IMR-90 (cell line): ENCODE measurements at regions not wholly inside any gene's neighbourhood (a gene's known extent, or its start where the extent isn't known, plus 50 kb on each side); places are given as distances from the start of the nearest gene placed in this dataset.

Experiments used
- ATAC-seq: fragments of 200-7000 bp; cut with Tn5 transposase; 2 replicates; pipeline ENCODE4 v1.9.1; 2020; ENCODE audit warnings: low read depth, mild to moderate bottlenecking, moderate library complexity
- BruUV-seq: library from RNA; stranded (reverse); fragments of 400-500 nt; replicated peaks from 2 replicates; lab custom pipeline; 2021; lab: Mats Ljungman, UMichigan
- CTCF ChIA-PET: fragments of 300-600 bp; formaldehyde crosslinking; extraction: SDS; loops from one replicate; lab custom pipeline; 2021; ENCODE audit warnings: antibody characterized with exemption; lab: Yijun Ruan, JAX
- POLR2A ChIA-PET: fragments of 300-600 bp; sonication (Branson Sonifier 250); formaldehyde crosslinking; loops from one replicate; lab custom pipeline; 2022; ENCODE audit warnings: antibody characterized with exemption; ENCODE audit not compliant: unreplicated experiment; lab: Charles Lee
- DNase-seq: peaks from one replicate; pipeline ENCODE4 v3.0.0; 2013
- H2AFZ ChIP-seq: replicated peaks from 2 replicates; pipeline ENCODE3; 2013; ENCODE audit warnings: low read length, mild to moderate bottlenecking; ENCODE audit not compliant: poor library complexity
- H2AK5ac ChIP-seq: 2 replicates; pipeline ENCODE4 v1.6.1; 2013; ENCODE audit warnings: low read depth, low read length, inconsistent platforms
- H2AK9ac ChIP-seq: replicated peaks from 2 replicates; pipeline ENCODE3; 2013; ENCODE audit warnings: mild to moderate bottlenecking, low read depth, low read length, moderate library complexity; ENCODE audit not compliant: poor library complexity
- H2BK120ac ChIP-seq: 2 replicates; pipeline ENCODE4 v1.6.1; 2013; ENCODE audit warnings: low read depth, low read length, inconsistent platforms
- H2BK15ac ChIP-seq: 3 replicates; pipeline ENCODE4 v1.6.1; 2013; ENCODE audit warnings: low read depth, low read length, inconsistent platforms
- H2BK20ac ChIP-seq: 2 replicates; pipeline ENCODE4 v1.6.1; 2013; ENCODE audit warnings: low read depth, mild to moderate bottlenecking, inconsistent platforms, low read length, moderate library complexity
- H2BK5ac ChIP-seq: 2 replicates; pipeline ENCODE4 v1.6.1; 2013; ENCODE audit warnings: mild to moderate bottlenecking, low read depth, low read length, inconsistent platforms; ENCODE audit not compliant: poor library complexity, severe bottlenecking
- H3K14ac ChIP-seq: replicated peaks from 2 replicates; pipeline ENCODE4 v1.6.1; 2013; ENCODE audit warnings: low read depth, low read length, inconsistent platforms
- H3K18ac ChIP-seq: 2 replicates; pipeline ENCODE4 v1.6.1; 2013; ENCODE audit warnings: low read depth, low read length, control low read depth
- H3K23ac ChIP-seq: 2 replicates; pipeline ENCODE4 v1.6.1; 2013; ENCODE audit warnings: low read depth, low read length, inconsistent platforms
- H3K27ac ChIP-seq: 2 replicates; pipeline ENCODE4 v1.5.1; 2013; ENCODE audit warnings: mild to moderate bottlenecking, control low read depth, low read length; ENCODE audit not compliant: insufficient read depth
- H3K27me3 ChIP-seq: 2 replicates; pipeline ENCODE4 v1.6.1; 2013; ENCODE audit warnings: low read length; ENCODE audit not compliant: control insufficient read depth, insufficient read depth
- H3K36me3 ChIP-seq: 2 replicates; pipeline ENCODE4 v1.6.1; 2013; ENCODE audit warnings: low read length, mixed read lengths; ENCODE audit not compliant: control insufficient read depth, insufficient read depth
- H3K4ac ChIP-seq: 2 replicates; pipeline ENCODE4 v1.6.1; 2013; ENCODE audit warnings: low read depth, low read length, inconsistent platforms
- H3K4me1 ChIP-seq: 2 replicates; pipeline ENCODE4 v1.6.1; 2013; ENCODE audit warnings: low read length, mixed read lengths; ENCODE audit not compliant: control insufficient read depth, insufficient read depth
- H3K4me2 ChIP-seq: 2 replicates; pipeline ENCODE4 v1.6.1; 2013; ENCODE audit warnings: low read depth, mild to moderate bottlenecking, control low read depth, low read length, moderate library complexity
- H3K4me3 ChIP-seq: 2 replicates; pipeline ENCODE4 v1.5.1; 2013; ENCODE audit warnings: low read depth, mild to moderate bottlenecking, control low read depth, low read length, moderate library complexity; ENCODE audit not compliant: insufficient read depth
- H3K56ac ChIP-seq: 2 replicates; pipeline ENCODE4 v1.6.1; 2013; ENCODE audit warnings: low read length, inconsistent platforms; ENCODE audit not compliant: insufficient read depth; ENCODE audit errors: extremely low read depth
- H3K79me1 ChIP-seq, 2 experiments: 2 replicates each; pipeline ENCODE4 v1.6.1; 2013; ENCODE audit warnings: low read length in 2 of 2, inconsistent platforms in 1 of 2, low read depth in 1 of 2
- H3K9ac ChIP-seq: 2 replicates; pipeline ENCODE4 v1.6.1; 2013; ENCODE audit warnings: low read depth, low read length, control low read depth
- H3K9me1 ChIP-seq: 2 replicates; pipeline ENCODE4 v1.6.1; 2013; ENCODE audit warnings: low read length, inconsistent platforms; ENCODE audit not compliant: insufficient read depth
- H3K9me3 ChIP-seq: 2 replicates; pipeline ENCODE4 v1.6.1; 2013; ENCODE audit warnings: low read length; ENCODE audit not compliant: control insufficient read depth, insufficient read depth
- H4K20me1 ChIP-seq: 2 replicates; pipeline ENCODE4 v1.6.1; 2013; ENCODE audit warnings: low read length, inconsistent platforms; ENCODE audit not compliant: insufficient read depth
- H4K5ac ChIP-seq: 2 replicates; pipeline ENCODE4 v1.6.1; 2013; ENCODE audit warnings: mild to moderate bottlenecking, low read depth, low read length, control low read depth
- H4K8ac ChIP-seq, 2 experiments: 2 replicates each; pipeline ENCODE4 v1.6.1; 2013; ENCODE audit warnings: low read depth in 2 of 2, low read length in 2 of 2, control low read depth in 1 of 2, inconsistent platforms in 1 of 2
- H4K91ac ChIP-seq: 2 replicates; pipeline ENCODE4 v1.6.1; 2013; ENCODE audit warnings: low read depth, low read length, inconsistent platforms; ENCODE audit not compliant: insufficient read depth
- CHD1 ChIP-seq: IDR thresholded peaks from 2 replicates; pipeline ENCODE4 v1.6.1; 2012; ENCODE audit warnings: low read depth, low read length, improper control_type of control experiment
- RAD21 ChIP-seq: IDR thresholded peaks from 2 replicates; pipeline ENCODE4 v1.6.1; 2012; ENCODE audit warnings: low read length, improper control_type of control experiment
- RCOR1 ChIP-seq: IDR thresholded peaks from 2 replicates; pipeline ENCODE4 v1.6.1; 2012; ENCODE audit warnings: mild to moderate bottlenecking, low read length, improper control_type of control experiment; ENCODE audit not compliant: insufficient replicate concordance
- SMC3 ChIP-seq: fragments of 150-350 bp; IDR thresholded peaks from 2 replicates; pipeline ENCODE4 v1.6.1; 2016; ENCODE audit warnings: low read depth, mild to moderate bottlenecking, antibody characterized with exemption, low read length, moderate library complexity
- WGBS, 2 experiments: methylation state at CpG; one replicate each; pipeline versions ENCODE4 v1.1.5 to v1.1.7; 2013; ENCODE audit warnings: missing lambda C conversion rate in 2 of 2; ENCODE audit not compliant: insufficient read length in 1 of 2; ENCODE audit errors: extremely low coverage in 2 of 2; 5-methylcytosine and 5-hydroxymethylcytosine counted together
- dilution Hi-C: fragments of 300-500 bp; cut with HindIII; formaldehyde crosslinking; loops from one replicate; pipeline ENCODE4 v1.14.3; 2018; ENCODE audit warnings: low sequenced_read_pairs; ENCODE audit not compliant: unreplicated experiment
- in situ Hi-C: fragments of 300-500 bp; cut with MboI; formaldehyde crosslinking; loops from 3 replicates; pipeline ENCODE4 v1.14.3; 2019; ENCODE audit warnings: low sequenced_read_pairs, inconsistent platforms, mixed read lengths
- intact Hi-C: fragments of 100-400 bp; cut with micrococcal nuclease; formaldehyde crosslinking; loops from 2 replicates; pipeline ENCODE4 v1.10.0; 2022

DNA sequence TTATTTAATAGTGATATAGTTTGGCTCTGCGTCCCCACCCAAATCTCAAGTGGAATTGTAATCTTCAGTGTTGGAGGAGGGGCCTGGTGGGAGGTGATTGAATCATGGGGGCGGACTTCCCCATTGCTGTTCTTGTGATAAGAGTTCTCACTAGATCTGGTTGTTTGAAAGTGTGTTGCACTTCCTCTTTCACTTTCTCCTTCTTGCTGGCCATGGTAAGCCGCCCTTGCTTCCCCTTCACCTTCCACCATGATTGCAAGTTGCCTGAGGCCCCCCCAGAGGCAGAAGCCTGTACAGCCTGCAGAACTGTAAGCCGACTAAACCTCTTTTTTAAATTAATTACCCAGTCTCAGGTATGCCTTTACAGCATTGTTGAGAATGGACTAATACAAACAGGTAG lies 101.4 kb downstream of the MTPAP start:
- H3K27ac ChIP-seq: no peak overlapping the region
- dilution Hi-C loops: no loop called here
- H2AK5ac ChIP-seq: no peak overlapping the region
- BruUV-seq: no TSS peak
- H3K9me3 ChIP-seq: no peaks in the 10 kb centered on the region
- no peak overlapping the region for H3K9ac ChIP-seq
- no peaks in the 10 kb centered on the region for H3K9me1 ChIP-seq
- no peak overlapping the region for H3K18ac ChIP-seq
- H2BK20ac ChIP-seq: no peak overlapping the region
- no peak overlapping the region for H4K8ac ChIP-seq
- ChIA-PET POLR2A (no interaction called here), CTCF (no interaction called here)
- H3K36me3 ChIP-seq: no peaks in the 10 kb centered on the region
- no CpG with 5 or more reads among the region's 4 CpGs for WGBS, 2 experiments
- H3K14ac ChIP-seq: no peak overlapping the region
- no peak overlapping the region for H2BK15ac ChIP-seq
- H3K4me2 ChIP-seq: no peak overlapping the region
- no peak overlapping the region for H3K4me3 ChIP-seq
- H4K20me1 ChIP-seq: no peaks in the 10 kb centered on the region
- H2AK9ac ChIP-seq: no peak overlapping the region
- DNase-seq (no peak), ATAC-seq (no peak)
- no peak overlapping the region for H3K4ac ChIP-seq
- H3K79me1 ChIP-seq: no peaks in the 10 kb centered on the region
- no peak overlapping the region for H3K56ac ChIP-seq
- H3K27me3 ChIP-seq: peaks cover 3% of the 10 kb centered on the region; the same call in 1 of the 2 replicates
- H3K23ac ChIP-seq: no peak overlapping the region
- intact Hi-C loops: no loop called here
- TF ChIP-seq RCOR1: no peak
- no peak for TF ChIP-seq RAD21
- TF ChIP-seq SMC3: no peak
- TF ChIP-seq CHD1: no peak
- no peak overlapping the region for H2AFZ ChIP-seq
- no peak overlapping the region for H2BK120ac ChIP-seq
- H2BK5ac ChIP-seq: no peak overlapping the region
- H4K91ac ChIP-seq: no peak overlapping the region
- H3K4me1 ChIP-seq: no peaks in the 10 kb centered on the region
- H4K5ac ChIP-seq: no peak overlapping the region
- in situ Hi-C loops: no loop called here
